SU-DHL-6 (cell line): ENCODE measurements at regions not wholly inside any gene's neighbourhood (a gene's known extent, or its start where the extent isn't known, plus 50 kb on each side); places are given as distances from the start of the nearest gene placed in this dataset.

Experiments
- H2AFZ ChIP-seq: fragments of 200-600 bp; sonication (generic); 2 replicates; pipeline ENCODE4 v1.6.1; 2014; ENCODE audit warnings: low read depth, mild to moderate bottlenecking, moderate library complexity, mixed read lengths, antibody characterized with exemption, low read length; ENCODE audit not compliant: severe bottlenecking
- H3F3A ChIP-seq: fragments of 200-600 bp; shearing (Covaris generic); 2 replicates; pipeline ENCODE4 v1.6.0; 2016; ENCODE audit warnings: antibody characterized with exemption, mild to moderate bottlenecking; ENCODE audit not compliant: insufficient read depth
- H3K27ac ChIP-seq: fragments of 200-600 bp; sonication (generic); 2 replicates; pipeline ENCODE4 v1.5.1; 2016; ENCODE audit warnings: low read depth, mild to moderate bottlenecking, low read length, moderate library complexity, mixed read lengths
- H3K27me3 ChIP-seq: fragments of 200-600 bp; sonication (generic), shearing (Covaris generic); 2 replicates; pipeline ENCODE4 v1.6.0; 2014; ENCODE audit warnings: mild to moderate bottlenecking, low read length
- H3K36me3 ChIP-seq: fragments of 200-600 bp; sonication (generic); 2 replicates; pipeline ENCODE4 v1.6.1; 2014; ENCODE audit warnings: mild to moderate bottlenecking, low read length, mixed read lengths
- H3K4me2 ChIP-seq: fragments of 300-600, 200-600 bp; shearing (Covaris generic), sonication (generic); 2 replicates; pipeline ENCODE4 v1.6.0; 2014; ENCODE audit warnings: low read length, low read depth, mild to moderate bottlenecking; ENCODE audit not compliant: poor library complexity, severe bottlenecking
- H3K4me3 ChIP-seq: fragments of 200-600 bp; sonication (generic); 2 replicates; pipeline ENCODE4 v1.5.1; 2014; ENCODE audit warnings: antibody characterized with exemption, low read length, mild to moderate bottlenecking, mixed read lengths; ENCODE audit not compliant: insufficient read depth, poor library complexity, severe bottlenecking
- H3K79me2 ChIP-seq: fragments of 200-600 bp; sonication (generic); 2 replicates; pipeline ENCODE4 v1.6.1; 2014; ENCODE audit warnings: mild to moderate bottlenecking, low read length, moderate library complexity; ENCODE audit not compliant: insufficient read depth
- H3K9ac ChIP-seq: fragments of 200-600 bp; sonication (generic); 2 replicates; pipeline ENCODE4 v1.7.0; 2014; ENCODE audit warnings: mild to moderate bottlenecking, low read length
- H3K9me2 ChIP-seq: fragments of 200-600 bp; sonication (generic); replicated peaks from 2 replicates; pipeline ENCODE4 v1.6.1; 2014; ENCODE audit warnings: low read length; ENCODE audit not compliant: insufficient read depth
- H3K9me3 ChIP-seq: fragments of 200-600 bp; sonication (generic); 2 replicates; pipeline ENCODE4 v1.6.1; 2014; ENCODE audit warnings: low read length, mixed read lengths; ENCODE audit not compliant: insufficient read depth
- H4K20me1 ChIP-seq: fragments of 200-600 bp; sonication (generic); 2 replicates; pipeline ENCODE4 v1.6.1; 2014; ENCODE audit warnings: low read depth, mild to moderate bottlenecking, antibody characterized with exemption, low read length, moderate library complexity, mixed read lengths
- EZH2phosphoT487 ChIP-seq: fragments of 200-600 bp; sonication (generic), shearing (Covaris generic); conservative IDR thresholded peaks from 2 replicates; pipeline ENCODE4 v1.6.1; 2018; ENCODE audit warnings: mild to moderate bottlenecking, antibody characterized with exemption, low read length, moderate library complexity, mixed read lengths
- TF ChIP-seq, protein P1 (sequence below): fragments of 200-600 bp; sonication (generic); IDR thresholded peaks from one replicate; pipeline ENCODE4 v1.5.1; 2017; ENCODE audit warnings: antibody characterized with exemption, mild to moderate bottlenecking, low read length, moderate library complexity; ENCODE audit not compliant: insufficient read depth, poor library complexity, severe bottlenecking

DNA sequence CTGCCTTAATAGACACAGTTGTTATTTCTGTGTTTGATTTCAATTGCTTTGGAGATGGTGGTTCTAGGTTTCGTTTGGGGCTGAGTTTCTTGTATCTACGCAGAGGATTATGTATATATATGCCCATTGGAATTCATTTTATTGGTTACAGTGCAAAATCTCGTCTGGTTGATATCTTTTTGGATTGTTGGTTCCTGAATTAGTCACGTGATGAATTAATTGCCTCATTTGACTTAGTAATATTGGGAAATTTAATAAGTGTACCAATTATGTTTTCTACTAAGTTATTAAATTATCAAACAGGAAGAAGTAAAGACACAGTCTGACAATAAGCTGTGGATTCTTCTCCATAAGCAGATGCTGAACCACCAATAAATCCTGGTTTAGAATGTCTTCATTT lies 467.9 kb upstream of the TENM3 start:
- no peak for TF ChIP-seq EZH2phosphoT487
- TF ChIP-seq, protein P1, sequence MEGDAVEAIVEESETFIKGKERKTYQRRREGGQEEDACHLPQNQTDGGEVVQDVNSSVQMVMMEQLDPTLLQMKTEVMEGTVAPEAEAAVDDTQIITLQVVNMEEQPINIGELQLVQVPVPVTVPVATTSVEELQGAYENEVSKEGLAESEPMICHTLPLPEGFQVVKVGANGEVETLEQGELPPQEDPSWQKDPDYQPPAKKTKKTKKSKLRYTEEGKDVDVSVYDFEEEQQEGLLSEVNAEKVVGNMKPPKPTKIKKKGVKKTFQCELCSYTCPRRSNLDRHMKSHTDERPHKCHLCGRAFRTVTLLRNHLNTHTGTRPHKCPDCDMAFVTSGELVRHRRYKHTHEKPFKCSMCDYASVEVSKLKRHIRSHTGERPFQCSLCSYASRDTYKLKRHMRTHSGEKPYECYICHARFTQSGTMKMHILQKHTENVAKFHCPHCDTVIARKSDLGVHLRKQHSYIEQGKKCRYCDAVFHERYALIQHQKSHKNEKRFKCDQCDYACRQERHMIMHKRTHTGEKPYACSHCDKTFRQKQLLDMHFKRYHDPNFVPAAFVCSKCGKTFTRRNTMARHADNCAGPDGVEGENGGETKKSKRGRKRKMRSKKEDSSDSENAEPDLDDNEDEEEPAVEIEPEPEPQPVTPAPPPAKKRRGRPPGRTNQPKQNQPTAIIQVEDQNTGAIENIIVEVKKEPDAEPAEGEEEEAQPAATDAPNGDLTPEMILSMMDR, result no peak
- Histone ChIP-seq H3K36me3 (no peaks in the 10 kb centered on the region), H3F3A (no peaks in the 10 kb centered on the region), H3K9ac (no peak overlapping the region), H3K79me2 (no peaks in the 10 kb centered on the region), H4K20me1 (no peaks in the 10 kb centered on the region), H3K27ac (no peak overlapping the region), H3K9me3 (no peaks in the 10 kb centered on the region), H3K4me2 (no peak overlapping the region), H2AFZ (no peak overlapping the region), H3K27me3 (no peaks in the 10 kb centered on the region), H3K4me3 (no peak overlapping the region), H3K9me2 (no peaks in the 10 kb centered on the region)

DNA sequence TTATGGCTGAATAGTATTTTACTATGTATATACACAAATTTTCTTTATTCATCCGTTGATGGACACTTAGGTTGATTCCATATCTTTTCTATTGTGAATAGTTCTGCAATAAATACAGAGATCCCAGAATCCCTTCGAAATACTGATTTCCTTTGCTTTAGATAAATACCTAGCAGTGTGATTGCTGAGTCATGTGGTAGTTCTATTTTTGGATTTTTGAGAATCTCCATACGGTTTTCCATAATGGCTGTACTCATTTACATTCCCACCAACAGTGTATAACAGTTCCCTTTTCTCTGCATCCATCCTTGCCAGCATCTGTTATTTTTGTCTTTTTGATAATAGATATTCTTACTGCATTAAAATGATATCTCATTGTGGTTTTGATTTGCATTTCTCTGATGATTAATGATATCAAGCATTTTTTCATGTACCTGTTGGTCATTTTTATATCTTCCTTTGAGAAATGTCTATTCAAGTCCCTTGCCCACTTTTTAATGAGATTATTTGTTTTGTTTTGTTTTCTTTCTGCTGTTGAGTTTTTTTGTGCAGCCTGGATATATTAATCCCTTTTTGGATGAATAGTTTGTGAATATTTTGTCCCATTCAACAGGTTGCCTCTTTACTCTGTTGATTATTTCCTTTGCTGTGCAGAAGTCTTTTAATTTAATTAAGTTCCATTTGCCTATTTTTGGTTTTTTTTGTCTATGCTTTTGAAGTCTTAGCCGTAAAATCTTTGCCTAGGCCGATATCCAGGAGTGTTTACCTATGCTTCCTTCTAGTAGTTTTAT lies 466.7 kb upstream of the TENM3 start:
- Histone ChIP-seq H3F3A (no peaks in the 10 kb centered on the region), H3K79me2 (no peaks in the 10 kb centered on the region), H3K27ac (no peak overlapping the region), H3K36me3 (no peaks in the 10 kb centered on the region), H3K9ac (no peak overlapping the region), H2AFZ (no peak overlapping the region), H3K4me2 (no peak overlapping the region), H4K20me1 (no peaks in the 10 kb centered on the region), H3K27me3 (no peaks in the 10 kb centered on the region), H3K9me2 (no peaks in the 10 kb centered on the region), H3K9me3 (no peaks in the 10 kb centered on the region), H3K4me3 (no peak overlapping the region)
- TF ChIP-seq, protein P1, result no peak
- no peak for TF ChIP-seq EZH2phosphoT487

DNA sequence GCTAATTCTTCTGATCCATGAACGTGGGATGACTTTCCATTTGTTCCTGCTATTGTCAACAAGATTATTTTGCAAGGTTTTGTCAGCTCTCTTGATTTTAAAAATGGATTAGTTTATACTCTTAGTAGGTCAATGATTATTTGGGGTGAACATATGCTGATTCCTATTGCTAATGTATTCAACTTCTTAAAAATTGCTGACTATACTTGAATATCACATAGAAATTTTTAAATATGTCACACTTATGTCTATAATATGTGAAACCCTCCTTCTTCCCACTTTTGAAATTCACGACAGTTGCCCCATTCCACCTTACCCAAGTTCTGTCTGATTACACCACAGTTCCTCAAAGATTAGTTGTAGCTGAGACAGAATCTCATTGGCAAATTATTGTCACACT lies 465.7 kb upstream of the TENM3 start:
- no peak overlapping the region for H3K4me3 ChIP-seq
- H3K4me2 ChIP-seq, result no peak overlapping the region
- no peaks in the 10 kb centered on the region for H3K9me3 ChIP-seq
- H3F3A ChIP-seq, result no peaks in the 10 kb centered on the region
- no peaks in the 10 kb centered on the region for H3K9me2 ChIP-seq
- H3K27me3 ChIP-seq, result no peaks in the 10 kb centered on the region
- H3K9ac ChIP-seq, result no peak overlapping the region
- H2AFZ ChIP-seq, result no peak overlapping the region
- no peaks in the 10 kb centered on the region for H4K20me1 ChIP-seq
- TF ChIP-seq, protein P1, result no peak
- no peak for TF ChIP-seq EZH2phosphoT487
- no peaks in the 10 kb centered on the region for H3K36me3 ChIP-seq
- H3K79me2 ChIP-seq, result no peaks in the 10 kb centered on the region
- H3K27ac ChIP-seq, result no peak overlapping the region
